Epithelial cell of proximal tubule (primary cell): ENCODE measurements at regions not wholly inside any gene's neighbourhood (a gene's known extent, or its start where the extent isn't known, plus 50 kb on each side); places are given as distances from the start of the nearest gene placed in this dataset.

ENCODE experiments used
- DNase-seq: peaks from one replicate; pipeline ENCODE4 v3.0.0-alpha.2; 2011; ENCODE audit warnings: low read depth
- H3K4me3 ChIP-seq: 2 replicates; pipeline ENCODE4 v1.5.1; 2011; ENCODE audit warnings: low read depth, mild to moderate bottlenecking, low read length
- TF ChIP-seq, protein P1 (sequence below): conservative IDR thresholded peaks from 2 replicates; pipeline ENCODE4 v1.5.1; 2012; ENCODE audit warnings: low read depth, mild to moderate bottlenecking, low read length

DNA sequence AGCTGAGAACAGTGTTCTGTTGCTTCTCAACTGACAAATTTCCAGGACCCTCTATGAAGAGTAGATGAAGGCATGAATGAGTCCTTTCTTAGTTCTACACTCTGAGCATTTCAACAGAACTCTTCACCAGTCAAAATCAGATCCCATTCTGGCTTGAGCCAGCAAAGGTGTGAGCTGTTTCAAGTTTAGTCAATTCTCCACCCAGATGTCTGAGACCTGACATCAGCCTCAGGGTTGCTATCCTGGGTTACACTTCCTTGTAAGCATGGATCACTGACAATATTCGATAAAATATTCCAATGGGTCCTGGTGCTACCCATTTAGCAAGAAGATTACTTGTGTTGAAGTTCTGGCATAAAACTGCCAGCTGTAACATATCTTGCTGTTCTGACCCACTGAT lies 97.6 kb upstream of the PPP2R3A start:
- no peak overlapping the region for H3K4me3 ChIP-seq
- TF ChIP-seq, protein P1, sequence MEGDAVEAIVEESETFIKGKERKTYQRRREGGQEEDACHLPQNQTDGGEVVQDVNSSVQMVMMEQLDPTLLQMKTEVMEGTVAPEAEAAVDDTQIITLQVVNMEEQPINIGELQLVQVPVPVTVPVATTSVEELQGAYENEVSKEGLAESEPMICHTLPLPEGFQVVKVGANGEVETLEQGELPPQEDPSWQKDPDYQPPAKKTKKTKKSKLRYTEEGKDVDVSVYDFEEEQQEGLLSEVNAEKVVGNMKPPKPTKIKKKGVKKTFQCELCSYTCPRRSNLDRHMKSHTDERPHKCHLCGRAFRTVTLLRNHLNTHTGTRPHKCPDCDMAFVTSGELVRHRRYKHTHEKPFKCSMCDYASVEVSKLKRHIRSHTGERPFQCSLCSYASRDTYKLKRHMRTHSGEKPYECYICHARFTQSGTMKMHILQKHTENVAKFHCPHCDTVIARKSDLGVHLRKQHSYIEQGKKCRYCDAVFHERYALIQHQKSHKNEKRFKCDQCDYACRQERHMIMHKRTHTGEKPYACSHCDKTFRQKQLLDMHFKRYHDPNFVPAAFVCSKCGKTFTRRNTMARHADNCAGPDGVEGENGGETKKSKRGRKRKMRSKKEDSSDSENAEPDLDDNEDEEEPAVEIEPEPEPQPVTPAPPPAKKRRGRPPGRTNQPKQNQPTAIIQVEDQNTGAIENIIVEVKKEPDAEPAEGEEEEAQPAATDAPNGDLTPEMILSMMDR, result no peak
- DNase-seq, result no peak

DNA sequence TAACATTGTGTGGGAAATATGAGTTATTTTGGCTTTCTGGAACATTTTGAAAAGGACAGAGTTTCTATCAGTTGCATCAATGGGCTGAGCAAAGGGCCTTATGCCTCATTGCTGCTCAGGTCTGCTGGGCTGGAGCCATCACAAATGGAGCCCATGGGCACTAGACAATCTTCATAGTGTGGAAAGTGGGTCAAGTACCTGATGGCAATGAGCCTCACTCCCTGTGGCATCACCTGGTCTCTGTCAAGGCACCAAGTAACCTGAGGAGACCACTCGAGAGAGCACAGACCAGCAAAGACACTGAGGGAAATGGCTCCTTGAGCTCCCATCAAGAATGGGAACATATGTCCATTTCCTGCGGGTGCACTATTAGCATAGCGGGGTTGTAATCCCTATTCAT lies 96.7 kb upstream of the PPP2R3A start:
- H3K4me3 ChIP-seq, result no peak overlapping the region
- TF ChIP-seq, protein P1, result no peak
- no peak for DNase-seq

DNA sequence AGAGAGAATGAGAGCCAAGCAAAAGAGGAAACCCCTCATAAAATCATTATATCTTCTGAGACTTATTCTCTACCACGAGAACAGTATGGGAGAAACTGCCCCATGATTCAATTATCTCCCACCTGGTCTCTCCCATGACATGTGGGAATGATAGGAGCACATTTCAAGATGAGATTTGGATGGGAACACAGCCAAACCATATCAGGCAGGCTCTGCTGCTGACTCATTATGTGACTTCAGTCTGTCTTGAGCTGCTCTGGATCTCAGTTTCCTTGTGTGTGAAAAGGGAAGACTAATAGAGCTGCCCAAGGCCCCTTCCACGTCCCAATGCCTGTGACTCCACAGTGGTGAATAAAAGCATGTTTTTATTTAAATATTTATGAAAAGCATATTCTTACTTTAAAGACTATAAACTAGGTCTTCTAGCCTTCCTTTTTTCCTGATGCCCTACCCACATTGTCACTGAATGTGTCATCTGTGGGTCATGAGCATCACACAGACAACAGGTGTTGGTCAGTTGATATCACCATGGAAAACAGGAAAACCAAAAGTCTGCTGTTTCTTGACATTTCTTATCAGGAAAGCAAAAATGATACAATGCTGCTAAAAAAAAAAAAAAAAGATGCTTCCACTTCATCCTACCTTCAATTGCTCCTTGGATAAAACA lies 96.0 kb upstream of the PPP2R3A start:
- TF ChIP-seq, protein P1, result no peak
- H3K4me3 ChIP-seq, result no peak overlapping the region
- DNase-seq, result no peak

DNA sequence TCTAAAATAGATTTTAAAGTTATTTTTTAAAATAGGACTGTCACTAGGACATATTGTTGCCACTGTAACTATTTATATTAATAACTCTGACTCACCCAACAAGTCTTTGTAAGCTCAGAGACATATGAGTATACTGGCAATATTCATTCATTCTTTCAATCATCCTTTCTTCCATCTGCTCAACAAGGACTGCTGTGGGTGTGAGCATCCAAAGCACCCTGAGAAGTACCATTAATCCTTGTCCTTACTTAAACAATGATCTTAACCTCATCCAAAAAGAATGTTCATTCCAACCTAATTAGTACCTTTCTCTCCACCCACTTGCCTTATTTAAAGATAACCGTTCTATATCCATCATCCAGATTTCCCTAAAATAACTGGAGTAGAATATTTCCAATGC lies 94.2 kb upstream of the PPP2R3A start:
- DNase-seq, result no peak
- TF ChIP-seq, protein P1, result no peak
- H3K4me3 ChIP-seq, result no peak overlapping the region

DNA sequence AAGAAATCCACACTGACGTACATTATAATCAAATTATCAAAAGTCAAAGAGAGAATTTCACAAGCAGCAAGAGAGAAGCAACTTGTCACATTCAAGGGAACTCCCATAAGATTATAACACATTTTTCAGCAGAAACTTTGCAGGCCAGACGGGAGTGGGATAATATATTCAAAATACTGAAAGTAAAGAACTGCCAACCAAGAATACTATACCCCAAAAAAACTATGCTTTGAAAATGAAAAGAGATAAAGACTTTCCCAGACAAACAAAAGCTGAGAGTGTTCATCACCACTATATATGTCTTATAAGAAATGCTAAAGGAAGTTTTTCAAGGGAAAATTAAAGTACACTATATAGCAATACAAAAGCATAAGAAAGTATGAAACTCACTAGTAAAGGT lies 91.5 kb upstream of the PPP2R3A start:
- H3K4me3 ChIP-seq, result no peak overlapping the region
- TF ChIP-seq, protein P1, result no peak
- DNase-seq, result no peak

DNA sequence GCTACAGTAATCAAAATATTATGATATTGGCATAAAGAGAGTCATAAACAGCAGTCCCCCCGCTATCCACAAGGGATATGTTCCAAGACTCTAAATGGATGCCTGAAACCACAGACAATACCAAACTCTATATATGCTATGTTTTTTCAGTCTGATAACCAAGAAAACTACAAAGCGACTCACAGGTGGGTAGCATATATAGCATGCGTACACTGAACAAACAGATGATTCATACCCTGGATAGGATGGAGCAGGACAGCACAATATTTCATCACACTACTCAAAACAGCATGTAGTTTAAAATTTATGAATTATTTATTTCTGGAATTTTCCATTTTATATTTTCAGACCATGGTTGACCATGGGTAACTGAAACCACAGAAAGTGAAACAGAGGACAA lies 87.0 kb upstream of the PPP2R3A start:
- no peak for DNase-seq
- TF ChIP-seq, protein P1, result no peak
- no peak overlapping the region for H3K4me3 ChIP-seq

DNA sequence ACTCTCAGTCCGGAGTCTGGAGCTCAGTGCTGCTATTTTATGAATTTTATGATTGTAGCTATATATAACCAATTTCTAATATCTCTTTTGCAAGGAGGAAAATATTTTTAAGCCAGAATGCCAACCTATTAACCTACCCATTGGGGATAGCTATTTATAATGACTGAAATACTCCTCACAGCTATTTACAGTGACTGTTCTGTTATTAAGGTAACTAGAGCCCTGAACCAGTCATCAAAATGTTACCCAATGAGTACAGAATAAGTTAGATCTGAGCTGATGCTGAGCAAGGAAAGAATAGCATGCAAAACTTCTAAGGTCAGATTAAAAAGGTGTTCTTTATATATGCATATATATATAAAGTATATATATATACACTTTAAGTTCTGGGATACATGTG lies 79.6 kb upstream of the PPP2R3A start:
- no peak overlapping the region for H3K4me3 ChIP-seq
- no peak for DNase-seq
- TF ChIP-seq, protein P1, result no peak
